GM18873 (cell line): ENCODE measurements at regions not wholly inside any gene's neighbourhood (a gene's known extent, or its start where the extent isn't known, plus 50 kb on each side); places are given as distances from the start of the nearest gene placed in this dataset.

ENCODE experiments used
- ATAC-seq: cut with Tn5 transposase; IDR thresholded peaks from one replicate; pipeline ENCODE4 v1.9.1; 2021; ENCODE audit warnings: mild to moderate bottlenecking, moderate library complexity, moderate number of reproducible peaks; ENCODE audit not compliant: unreplicated experiment, low FRiP score

DNA sequence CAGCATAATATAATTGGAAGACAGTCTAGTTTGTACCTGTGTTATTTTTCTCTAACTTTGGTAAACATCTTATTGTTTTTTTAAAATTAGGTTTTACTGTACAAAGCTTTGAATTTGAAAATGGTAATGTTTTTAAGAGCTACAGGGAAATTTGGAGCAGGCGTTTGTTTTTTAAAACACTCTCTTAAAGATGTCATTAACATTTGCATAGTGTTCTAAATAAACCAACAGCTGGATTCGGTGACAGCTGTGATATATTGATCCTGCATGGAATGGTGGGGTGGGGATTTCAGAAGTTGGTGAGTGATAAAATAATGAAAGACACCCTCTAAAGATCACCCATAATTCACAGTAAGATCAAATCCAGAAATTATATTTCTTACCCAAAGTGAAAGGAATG, 97.9 kb upstream of the PRL start:
- no peak for ATAC-seq

DNA sequence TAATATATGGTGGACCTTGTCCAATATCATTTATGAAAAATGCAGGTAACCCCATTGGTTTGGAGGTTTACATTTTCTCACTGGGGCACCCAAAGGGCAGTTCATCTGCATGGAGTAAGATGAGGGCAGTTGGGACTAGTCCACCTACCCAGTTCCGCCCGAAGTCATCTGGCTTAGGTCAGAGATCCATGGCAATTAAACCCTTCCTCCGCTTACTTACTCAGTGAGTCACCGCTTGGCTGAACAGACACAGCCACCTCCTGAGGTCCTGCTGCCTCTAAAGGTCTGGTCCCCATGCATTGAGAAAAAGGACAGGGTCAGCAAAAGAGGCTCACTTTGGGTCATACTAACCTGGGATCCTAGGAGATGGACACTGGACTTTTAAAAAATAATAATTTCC, 102.9 kb upstream of the PRL start:
- ATAC-seq: no peak

- no peak for ATAC-seq
Measured at GRCh38 chr6:22401206-22401605, 104.4 kb upstream of the PRL start.

DNA sequence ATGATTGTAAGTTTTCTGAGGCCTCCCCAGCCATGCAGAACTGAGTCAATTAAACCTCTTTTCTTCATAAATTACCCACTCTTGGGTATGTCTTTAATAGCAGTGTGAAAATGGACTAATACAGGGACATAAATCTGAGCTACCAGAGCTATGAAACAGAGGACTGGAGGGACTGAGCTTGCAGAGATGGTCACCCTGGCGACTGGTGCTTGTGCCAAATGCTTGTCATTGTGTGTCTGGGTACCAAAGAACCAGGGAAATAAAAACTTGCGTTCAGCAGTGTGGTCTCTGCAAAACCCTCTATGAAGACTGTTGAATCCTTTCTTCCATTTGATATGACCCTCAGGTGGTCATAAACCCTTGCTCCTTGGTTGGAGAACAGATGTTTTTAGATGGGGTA, 105.1 kb upstream of the PRL start:
- ATAC-seq: no peak

- no peak for ATAC-seq
Measured at GRCh38 chr6:22409486-22409885, 112.7 kb upstream of the PRL start.

DNA sequence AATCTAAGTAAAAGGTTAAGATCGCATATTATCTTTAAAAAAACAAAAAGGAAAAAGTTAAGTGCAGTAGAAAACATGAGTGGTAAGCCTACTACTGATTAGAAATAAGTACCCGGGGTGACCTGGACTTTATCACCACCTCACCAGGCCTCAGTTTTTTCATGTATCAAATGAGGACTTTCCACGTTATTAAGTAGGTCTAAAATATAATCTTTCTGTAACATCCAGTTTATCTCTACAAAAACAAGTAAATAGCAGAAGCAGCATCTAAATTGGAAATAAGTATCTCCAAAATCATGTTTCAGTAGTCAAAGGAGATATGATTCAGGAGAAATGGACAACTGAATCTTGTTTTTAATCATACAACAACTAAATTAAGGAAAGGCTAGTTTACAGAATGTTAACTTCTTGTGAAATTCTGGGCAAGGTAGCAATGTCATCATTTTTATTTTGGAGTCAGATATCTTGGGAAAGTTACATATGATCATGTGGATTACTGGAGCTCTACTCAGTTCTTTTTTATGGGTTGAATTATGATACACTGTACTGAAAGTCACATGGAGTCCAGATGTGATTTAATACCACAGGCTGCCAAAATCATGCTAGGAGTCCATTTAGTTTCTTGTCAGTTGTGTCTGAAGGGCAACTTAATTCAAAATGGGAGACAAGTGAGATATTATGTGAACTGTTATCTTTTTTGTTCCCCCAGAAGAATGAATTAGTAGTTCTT, 114.7 kb upstream of the PRL start:
- ATAC-seq: no peak

- no peak for ATAC-seq
Measured at GRCh38 chr6:22412994-22413393, 116.2 kb upstream of the PRL start.

DNA sequence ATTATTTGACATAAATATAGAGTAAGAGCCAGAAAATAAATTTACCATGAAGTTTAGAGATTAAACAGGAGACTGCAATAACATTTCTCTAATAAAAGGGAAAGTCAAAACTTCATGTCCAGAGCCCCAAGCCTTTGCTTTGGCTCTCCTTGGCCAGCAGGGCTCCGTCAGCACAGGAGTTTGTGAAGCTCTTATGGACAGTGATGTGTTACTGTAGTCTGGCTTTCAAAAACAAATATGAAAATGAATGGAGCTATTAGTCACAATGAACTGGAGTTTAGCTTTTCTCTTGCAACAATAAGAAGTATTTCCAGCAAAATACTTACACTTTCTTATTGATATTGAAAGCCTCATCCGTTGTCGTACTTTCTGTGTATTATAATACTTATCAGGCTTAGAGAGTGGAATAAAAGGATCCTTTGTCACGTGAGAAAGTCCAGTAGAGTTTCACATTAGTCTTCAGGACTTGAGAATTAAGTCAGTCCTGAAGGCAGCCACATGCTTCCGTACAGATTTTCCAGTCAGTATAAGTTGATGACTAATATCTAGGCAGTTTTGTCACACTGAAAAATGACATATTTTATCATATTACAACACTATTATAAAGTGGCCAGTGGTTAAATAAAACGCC, 117.0 kb upstream of the PRL start:
- no peak for ATAC-seq

DNA sequence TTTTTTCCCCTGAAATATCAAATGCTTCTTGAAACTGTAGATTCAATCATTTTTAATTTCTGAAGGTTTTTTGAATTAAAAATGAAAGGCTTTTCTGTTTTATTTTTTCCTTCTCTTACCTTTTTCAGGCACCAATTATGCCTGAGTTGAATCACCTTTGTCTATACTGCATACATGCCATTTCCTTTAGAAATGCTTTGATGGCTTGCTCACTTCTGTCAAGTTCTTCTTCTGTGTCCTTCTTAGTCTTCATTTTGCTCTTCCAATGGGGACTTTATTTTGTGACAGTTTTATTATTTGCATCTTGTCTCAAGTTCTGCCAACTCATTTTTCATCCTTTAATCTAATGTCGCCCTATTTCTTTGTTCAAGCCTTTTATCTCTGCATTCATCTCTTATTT, 121.9 kb upstream of the PRL start:
- no peak for ATAC-seq

DNA sequence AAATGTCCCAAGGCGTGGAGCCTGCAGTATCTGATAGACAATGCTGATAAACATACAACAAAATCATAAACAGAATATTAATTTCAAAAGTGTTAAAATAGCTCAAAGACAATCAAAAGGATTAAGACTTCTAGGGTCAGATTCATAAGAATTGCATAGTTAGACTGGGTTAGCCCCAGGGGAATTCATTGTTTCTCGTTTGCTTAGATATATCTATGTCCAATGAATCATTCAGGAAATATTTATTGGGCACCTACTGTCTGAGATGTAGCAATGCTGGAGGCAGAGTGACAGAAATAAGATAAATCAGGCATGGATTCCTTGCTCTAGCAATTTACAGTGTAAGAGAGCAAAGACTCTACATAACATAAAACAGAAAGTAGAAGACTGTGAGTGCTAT, 124.4 kb upstream of the PRL start:
- no peak for ATAC-seq

- no peak for ATAC-seq
Measured at GRCh38 chr6:22424196-22424595, 127.4 kb upstream of the PRL start.

- no peak for ATAC-seq
Measured at GRCh38 chr6:22432060-22432459, 135.2 kb upstream of the PRL start.

GRCh38 chr6:22433745-22434144, 135.6 kb upstream of the HDGFL1 start:
- no peak for ATAC-seq

GRCh38 chr6:22435151-22435550, 134.2 kb upstream of the HDGFL1 start:
- no peak for ATAC-seq

DNA sequence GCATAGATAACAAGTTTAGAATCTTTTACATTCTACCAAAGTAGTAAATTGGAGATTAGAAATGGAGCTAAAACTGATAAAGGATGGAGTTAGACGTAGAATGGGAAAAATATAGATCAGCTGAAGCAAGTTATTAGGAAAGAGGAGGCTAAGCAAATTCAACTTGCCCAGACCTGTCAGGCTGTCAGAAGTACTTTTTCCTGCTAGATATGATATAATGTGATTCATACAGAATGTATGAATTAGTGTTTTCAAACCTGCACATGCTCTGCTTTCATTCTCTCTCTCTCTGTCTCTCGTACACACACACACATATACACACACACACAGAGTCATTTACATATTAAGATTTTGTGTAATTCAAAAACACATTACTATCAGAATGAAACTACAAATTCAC, 133.2 kb upstream of the HDGFL1 start:
- no peak for ATAC-seq

DNA sequence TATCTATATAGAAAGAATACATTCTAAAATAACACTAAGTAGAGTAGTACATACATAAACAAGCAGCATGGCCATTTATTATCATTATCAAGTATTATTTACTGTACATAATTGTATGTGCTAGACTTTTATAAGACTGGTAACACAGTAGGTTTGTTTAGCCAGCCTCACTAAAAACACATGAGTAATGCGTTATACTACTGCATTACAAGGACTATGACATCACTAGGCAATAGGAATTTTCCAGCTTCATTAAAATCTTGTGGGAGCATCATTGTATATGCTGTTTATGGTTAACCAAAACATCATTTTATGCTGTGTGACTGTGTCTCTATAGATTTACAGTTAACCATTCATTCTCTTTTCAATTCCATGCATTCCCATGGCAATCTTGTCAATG, 131.7 kb upstream of the HDGFL1 start:
- ATAC-seq: no peak

DNA sequence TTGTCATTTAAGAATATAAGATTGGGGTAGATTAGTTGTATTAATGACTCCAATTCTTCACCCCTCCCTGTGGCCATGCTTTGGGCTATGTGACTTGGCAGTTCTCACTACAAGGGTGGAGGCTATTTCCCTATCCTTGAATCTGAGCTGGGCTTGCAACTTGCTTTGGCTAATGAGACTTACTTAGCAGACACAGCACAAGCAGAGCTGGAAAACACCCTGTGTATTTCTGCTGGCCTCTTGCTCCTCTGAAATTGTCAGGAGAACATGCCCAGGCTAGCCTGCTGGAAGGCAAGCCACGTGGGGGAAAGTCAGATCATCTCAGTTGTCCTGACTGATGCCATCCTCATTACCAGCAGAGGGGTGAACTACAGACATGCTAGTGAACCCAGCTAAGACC, 126.5 kb upstream of the HDGFL1 start:
- ATAC-seq: no peak

DNA sequence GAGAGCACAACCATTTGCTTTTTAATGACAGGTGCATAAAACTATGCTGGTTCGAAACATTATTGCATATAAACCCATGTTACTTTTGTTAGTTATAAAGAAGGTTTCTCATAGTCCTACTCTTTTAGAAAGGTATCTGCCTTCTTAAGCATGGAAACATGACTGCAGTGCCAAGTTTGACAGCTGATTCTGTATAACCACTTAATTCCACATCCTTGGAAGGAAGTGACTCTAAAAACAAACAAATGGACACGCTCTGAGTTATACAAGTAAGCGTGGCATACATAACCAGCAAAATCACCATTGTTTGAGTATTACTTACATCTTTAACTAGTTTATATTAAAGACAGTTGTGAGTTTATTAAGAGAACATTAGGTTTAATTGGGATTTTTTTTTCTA, 125.0 kb upstream of the HDGFL1 start:
- no peak for ATAC-seq

DNA sequence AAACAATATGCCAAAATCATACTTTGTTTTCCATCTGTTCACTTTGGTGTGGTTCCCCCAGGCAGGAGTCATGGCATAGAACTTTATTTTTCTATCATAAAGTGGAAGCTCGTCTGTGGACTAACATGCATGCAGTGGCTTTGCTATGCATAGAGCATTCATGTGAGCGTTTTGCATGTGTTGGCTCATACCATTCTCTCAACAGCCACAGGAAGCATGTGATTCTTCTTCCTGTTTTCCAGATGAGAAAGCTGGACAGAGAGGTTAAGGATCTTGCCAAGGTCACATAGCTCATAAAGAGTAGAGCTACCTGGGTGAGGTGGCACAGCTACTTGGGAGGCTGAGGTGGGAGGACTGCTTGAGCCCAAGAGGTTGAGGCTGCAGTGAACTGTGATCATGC, 123.4 kb upstream of the HDGFL1 start:
- no peak for ATAC-seq

DNA sequence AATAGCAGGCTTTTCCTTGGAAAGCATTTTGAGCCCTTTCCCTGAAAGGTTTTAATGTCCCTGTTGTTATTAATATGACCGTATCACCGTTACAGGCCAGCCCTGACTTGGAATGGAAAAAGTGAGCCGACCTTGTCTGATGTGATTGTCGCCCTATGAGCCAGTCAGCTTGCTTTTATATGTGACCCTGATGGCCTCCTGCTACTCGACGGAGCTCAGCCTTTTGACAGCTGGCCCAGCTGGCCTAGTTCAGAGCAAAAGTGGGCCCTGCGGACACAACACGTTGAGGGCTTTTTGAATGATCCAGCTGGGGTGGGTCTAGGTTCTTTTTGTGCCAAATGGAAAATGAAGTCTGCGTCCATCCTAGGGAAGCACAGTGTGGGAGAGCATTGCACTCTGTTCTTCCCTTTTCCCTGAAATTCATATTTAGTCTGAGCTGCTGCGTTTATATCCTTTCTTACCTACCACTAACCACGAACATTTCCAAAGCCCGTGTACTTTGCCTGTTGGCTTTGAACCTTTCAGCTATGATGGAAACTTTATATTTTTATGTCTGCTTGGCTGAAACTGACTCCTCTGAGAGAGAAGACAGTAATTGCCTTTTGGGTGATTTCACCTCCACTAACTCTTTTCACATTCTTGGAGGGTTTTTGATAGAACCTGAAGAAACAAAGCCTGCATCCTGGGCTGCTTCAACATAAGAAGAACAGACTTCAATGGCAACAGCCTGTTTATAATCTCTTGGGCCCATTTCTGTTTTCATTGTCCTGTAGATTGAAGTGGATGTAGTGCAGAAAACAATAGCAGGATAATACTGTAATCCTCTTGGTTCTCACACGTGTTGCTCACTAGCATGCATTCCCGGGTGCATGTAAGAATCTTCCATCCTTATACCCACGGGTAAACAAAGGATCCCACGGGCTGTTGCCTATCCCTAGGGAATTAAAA, 121.8 kb upstream of the HDGFL1 start:
- ATAC-seq: no peak

DNA sequence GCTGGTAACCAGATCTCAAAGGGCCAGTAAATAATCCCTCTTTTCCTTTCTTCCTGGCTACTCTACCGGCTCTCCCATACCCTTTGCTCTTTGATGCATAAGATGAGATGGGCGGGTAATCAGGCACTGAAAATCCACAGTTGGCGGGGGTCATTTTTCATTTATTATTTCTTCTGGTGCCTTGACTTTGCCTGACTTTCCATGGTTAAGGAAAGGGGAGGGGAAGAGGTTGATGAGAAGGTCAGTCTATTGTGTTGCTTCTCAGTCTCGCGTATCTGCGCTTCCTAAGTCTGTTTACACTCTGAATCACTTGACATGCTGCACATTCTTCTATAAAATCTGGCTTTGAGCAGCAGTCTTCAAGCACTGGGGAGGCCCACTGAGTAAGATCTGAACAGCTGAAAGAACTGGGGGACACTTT, 121.1 kb upstream of the HDGFL1 start:
- ATAC-seq: no peak
